ENCODE measurements at regions not wholly inside any gene's neighbourhood (a gene's known extent, or its start where the extent isn't known, plus 50 kb on each side); places are given as distances from the start of the nearest gene placed in this dataset.
"Not testable (repeated sequence)": the region's sequence is repeated elsewhere in the genome, so short reads cannot be mapped to it uniquely, and the experiment has no call there.

DNA sequence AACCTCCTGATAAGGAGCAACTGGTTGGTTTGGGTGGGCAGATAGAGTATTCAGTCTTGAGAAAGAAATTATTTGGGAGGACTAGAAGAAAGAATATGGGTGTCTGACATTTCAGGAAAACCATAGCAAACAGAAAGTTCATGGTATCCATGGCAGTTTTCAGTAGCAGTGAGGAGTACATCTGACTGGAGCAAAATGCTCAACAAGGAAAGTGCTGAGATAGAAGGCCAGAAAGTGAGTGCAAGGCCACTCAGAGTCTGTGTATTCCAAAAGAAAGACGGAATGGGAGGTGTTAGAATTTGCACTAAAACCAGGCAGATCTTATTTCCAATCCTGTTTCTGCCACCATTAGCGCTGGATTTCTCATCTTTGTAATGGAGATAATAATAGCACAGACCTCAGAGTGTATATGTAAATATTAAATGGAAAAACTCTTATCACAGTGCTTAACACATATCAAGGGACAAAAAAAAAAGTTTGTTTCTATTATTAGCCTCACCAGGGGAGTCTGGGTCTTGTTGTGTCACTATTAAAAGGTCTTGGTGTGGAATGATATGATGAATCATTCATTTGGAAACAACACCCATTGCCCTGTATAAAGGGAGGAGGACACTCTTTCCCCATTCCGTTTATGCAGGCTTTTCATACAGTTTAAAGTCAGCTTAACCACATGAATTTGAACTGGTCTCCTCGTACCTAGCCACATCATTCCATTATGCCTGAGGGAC lies 349.8 kb downstream of the IPO8 start:
- DNase-seq (ENCODE audit: low spot score) = no peak

DNA sequence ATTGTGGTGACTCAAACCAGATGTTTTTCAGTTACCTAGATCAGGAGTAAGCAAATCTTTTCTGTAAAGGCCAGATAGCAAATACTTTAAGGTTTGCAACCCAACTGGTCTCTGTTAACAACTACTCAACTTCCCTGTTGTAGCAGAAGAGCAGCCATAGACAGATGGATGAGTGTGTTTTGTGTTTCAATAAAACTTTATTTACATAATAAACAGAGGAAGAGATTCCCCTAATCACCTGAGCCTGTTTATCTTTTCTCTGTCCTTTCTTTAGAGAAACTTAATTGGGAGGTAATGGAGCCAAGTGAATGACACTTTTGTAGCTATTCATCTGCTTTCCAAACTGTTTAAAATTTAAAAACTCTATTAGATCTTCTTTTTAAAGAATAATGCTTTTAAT lies 365.1 kb downstream of the IPO8 start:
- DNase-seq (ENCODE audit: low spot score) = no peak

DNA sequence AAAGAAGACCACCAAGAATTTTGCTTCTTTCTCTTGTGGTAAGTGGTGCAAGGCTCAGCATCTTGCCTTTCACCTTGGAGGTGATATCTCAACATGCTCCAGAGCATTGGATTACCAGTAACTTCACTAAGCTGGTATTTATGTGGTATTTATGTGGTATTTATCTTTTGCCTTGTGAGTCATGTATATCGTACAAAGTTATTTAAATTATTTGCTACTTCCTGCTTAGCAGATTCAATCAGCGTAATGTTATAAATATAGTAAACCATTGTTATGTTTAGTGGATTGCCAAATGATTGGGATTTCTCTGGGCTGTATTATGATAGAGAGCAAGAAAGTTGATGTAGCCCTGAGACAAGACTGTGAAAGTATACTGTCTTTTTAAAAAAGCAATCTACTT lies 366.4 kb downstream of the IPO8 start:
- DNase-seq (ENCODE audit: low spot score) = no peak

DNA sequence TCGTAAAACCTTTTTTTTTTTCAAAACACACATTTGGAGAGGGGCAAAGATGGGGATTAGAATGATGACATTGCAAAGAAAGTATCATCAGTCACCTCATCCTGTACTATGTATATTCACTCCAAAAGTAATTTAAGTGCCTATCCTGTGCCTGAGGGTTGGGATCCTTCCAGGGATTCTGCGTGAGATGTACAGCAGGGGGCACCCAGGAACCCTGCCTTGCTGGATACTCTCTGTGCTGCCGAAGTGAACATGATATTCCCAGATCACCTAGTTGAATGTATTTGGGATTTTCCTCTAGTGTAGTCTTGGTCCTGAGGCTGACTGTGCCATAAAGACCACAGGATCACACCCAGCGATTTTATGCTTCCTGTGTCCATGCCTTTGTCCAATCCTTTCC lies 372.7 kb downstream of the IPO8 start:
- no peak for DNase-seq (ENCODE audit: low spot score)

DNA sequence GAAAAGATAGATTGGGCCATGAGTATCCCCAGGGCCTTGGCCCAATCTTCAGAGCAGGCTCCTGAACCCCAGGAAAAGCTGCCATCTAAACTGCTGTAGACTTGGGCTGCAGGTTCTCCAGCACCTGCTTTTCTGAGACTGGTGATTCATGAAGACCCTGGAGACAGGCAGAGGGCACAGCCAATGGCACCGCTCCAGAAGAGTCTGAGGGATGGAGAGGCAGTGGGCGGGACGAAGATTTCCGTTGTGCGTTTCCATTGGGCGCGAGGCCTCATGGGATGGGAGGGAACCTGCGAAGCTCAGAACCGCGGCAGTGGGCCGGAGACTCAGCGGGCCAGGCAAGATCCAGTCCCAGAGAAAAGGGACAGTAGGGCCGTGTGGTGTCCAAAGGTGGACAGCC lies 375.1 kb downstream of the IPO8 start:
- no peak for DNase-seq (ENCODE audit: low spot score)

- no peak for DNase-seq (ENCODE audit: low spot score)
Observed at GRCh38 chr12:30314506-30315100, 381.1 kb downstream of the IPO8 start.

GRCh38 chr12:30308010-30308717 lies 387.5 kb downstream of the IPO8 start:
- no peak for DNase-seq (ENCODE audit: low spot score)

DNA sequence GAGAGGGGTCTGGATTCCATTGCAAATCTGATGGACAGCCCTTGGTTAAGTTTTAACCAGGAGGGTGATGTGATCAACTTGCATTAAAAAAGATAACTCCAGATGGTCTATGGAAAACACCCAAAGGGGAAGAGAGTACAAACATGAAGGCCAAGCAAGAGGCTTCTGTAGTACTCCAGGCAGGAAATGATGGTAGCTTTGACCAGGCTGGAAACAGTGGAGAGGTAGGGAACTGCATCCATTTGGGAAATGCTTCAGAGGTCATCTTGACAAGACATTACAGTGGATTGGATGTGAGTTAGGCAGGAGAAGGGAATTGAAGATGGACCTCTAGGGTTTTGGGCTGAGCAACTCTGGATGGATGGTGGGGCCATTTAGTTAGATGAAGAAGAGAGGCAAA lies 391.1 kb downstream of the IPO8 start:
- no peak for DNase-seq (ENCODE audit: low spot score)

DNA sequence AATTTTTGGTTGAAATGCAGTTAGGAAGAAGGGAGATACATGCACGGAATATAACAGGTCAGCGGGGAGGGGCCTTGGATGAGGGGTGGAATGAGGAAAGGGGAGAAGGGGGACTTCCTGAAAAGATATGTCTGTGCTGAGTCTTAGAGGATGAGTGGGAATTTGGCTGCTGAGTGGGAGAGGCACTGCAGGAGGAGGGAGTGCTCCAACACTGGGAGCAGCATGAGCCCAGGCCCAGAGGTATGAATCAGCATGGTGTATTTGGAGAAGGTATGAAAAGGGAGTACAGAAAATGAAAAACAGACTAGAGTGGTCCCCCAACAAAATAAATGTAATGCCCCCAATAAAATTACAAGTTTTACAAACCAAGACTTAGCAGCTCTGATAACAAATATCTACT lies 394.4 kb downstream of the IPO8 start:
- no peak for DNase-seq (ENCODE audit: low spot score)

DNA sequence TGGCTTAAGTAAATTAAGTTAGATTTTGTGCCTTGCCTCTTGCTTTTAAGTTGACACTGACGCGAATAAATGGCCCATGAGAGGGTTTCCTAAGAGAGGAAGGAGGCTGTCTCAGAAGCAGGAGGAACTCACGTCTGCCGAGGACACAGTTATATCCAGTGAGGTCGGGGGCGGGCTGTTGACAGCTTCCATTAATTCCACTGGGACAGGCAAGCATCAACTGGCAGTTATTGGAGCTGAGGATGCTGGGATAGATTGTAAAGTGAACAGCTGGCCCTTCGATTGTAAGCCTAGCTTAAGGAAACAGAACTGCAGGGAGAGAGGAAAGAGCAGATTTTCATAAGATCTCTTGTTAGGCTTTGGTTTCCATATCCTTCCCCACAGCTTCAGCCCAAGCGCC lies 399.2 kb downstream of the IPO8 start:
- DNase-seq (ENCODE audit: low spot score) = no peak

DNA sequence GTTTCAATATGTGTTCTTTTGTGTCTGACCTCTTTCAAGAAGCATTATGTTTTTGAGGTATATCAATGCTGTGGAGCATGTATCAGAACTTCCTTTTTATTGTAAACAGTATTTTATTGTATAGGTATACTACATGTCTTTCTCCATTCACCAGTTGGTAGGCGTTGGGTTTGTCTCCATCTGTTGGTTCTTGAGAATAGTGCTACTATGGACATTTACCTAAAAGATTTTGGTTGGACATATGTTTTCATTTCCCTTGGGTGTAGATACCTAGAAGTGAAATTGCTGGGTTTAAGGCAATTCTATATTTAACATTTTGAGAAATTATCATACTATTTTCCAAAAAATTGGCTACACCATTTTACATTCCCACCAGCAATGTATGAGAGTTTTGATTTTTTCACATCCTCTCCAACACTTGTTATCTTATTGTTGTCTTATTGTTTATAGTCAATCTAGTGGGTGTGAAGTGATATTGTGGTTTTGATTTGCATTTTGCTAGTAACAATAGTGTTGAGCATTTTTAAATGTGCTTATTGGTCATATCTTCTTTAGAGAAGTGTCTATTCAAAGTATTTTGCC lies 409.2 kb downstream of the IPO8 start:
- no peak for DNase-seq (ENCODE audit: low spot score)

DNA sequence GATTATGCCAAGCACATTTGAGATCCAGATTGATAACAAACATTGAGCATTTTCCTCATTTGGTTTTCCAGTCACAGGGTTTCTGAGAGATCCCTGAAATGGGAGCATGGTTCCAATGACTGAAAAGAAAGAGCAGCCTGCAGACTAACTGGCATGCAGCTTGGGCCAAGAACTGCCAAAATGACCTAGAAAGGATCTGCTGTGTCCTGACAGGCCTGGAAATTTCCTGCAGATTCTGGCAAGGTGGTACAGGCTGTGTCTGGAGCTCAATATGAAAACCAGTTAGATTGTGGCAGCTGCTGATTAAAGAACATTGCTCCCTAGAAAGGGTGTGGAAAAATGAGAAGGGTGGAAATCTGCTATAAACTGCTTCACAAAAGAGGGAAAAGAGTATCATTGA lies 417.3 kb downstream of the IPO8 start:
- DNase-seq (ENCODE audit: low spot score) = no peak

DNA sequence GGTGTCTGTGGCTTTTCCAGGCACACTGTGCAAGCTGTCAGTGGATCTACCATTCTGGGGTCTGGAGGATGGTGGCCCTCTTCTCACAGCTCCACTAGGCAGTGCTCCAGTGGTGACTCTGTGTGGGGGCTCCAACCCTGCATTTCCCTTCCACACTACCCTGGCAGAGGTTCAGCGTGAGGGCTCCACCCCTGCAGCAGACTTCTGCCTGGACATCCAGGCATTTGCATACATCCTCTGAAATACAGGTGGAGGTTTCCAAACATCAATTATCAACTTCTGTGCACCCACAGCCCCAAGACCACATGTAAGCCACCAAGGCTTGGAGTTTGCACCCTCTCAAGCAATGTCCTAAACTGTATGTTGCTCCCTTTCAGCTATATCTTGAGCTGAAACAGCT lies 423.2 kb downstream of the IPO8 start:
- not testable (repeated sequence) for DNase-seq (ENCODE audit: low spot score)

GRCh38 chr12:30269496-30269895 lies 426.2 kb downstream of the IPO8 start:
- no peak for DNase-seq (ENCODE audit: low spot score)

DNA sequence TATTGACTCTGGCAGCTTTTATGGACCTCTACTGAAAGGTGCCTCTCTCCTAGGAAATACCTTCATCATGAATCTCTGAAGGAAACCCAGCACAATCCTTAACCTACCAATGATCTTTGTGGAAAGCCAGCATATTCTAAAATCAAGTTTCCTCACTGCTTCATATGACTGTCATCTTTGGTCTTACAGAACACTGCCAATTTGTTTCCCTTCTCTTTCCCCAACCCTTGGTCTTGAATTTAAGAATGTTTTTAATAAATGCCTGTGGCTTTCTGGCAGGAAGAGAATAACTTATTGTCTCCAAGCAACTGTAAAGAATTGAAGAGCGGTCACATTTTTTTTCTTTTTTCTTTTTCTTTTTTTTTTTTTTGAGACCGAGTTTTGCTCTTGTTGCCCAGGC lies 427.6 kb downstream of the IPO8 start:
- DNase-seq (ENCODE audit: low spot score) = no peak

DNA sequence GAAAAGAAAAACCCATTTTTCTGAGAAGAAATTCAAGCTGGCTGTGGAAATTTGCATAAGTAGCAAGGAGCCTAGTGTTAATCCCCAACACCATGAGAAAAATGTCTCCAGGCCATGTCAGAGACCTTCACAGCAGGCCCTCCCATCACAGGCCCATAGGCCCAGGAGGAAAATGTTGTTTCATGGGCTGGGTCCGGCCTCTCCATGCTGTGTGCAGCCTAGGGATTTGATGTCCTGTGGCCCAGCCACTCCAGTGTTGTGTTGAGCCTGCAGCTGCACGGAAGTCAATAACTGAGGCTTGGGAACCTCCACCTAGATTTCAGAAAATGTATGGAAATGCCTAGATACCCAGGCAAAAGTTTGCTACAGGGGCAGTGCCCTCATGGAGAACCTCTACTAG lies 432.2 kb downstream of the IPO8 start:
- DNase-seq (ENCODE audit: low spot score) = no peak

GRCh38 chr12:30257618-30258017 lies 438.1 kb downstream of the IPO8 start:
- no peak for DNase-seq (ENCODE audit: low spot score)

DNA sequence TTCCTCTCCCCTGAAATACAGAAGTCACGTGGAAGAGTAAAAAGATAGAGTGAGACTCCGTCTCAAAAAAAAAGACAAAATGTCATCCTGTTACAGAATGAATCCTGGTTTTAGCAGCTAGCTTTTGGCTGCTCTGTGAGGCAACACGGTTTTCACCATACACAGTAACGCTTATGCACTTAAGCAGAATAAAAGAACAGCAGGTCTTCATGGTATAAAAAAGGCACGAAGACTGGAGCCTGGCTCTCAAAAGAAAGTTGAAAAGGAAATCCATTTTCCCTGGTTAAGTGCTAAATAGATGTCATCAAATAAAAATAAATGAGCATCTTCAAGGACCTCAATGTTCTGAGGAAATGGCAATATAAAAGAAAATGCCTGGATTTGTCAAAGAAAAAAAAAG lies 444.1 kb downstream of the IPO8 start:
- no peak for DNase-seq (ENCODE audit: low spot score)

DNA sequence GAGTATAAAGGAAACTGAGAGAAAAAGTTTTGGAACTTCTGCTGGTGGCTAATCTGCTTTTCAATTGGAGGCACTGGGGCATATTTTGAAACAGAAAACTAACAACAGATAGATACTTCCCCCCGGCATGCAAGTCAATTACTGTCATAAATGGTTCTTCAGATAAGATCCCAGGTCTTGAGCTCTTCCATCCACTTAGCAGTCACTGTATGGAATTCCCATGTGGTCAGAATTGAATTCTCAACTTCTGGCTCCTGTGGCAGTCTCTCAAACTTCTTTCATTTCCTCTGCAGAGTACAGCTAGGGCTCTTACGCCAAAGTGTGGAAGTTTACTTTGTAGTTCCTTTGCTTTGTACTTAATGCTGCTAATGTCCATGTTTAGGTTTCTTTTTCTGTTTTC lies 452.2 kb downstream of the IPO8 start:
- DNase-seq (ENCODE audit: low spot score) = no peak

GRCh38 chr12:30219047-30219446 lies 435.3 kb upstream of the TMTC1 start:
- no peak for DNase-seq (ENCODE audit: low spot score)

DNA sequence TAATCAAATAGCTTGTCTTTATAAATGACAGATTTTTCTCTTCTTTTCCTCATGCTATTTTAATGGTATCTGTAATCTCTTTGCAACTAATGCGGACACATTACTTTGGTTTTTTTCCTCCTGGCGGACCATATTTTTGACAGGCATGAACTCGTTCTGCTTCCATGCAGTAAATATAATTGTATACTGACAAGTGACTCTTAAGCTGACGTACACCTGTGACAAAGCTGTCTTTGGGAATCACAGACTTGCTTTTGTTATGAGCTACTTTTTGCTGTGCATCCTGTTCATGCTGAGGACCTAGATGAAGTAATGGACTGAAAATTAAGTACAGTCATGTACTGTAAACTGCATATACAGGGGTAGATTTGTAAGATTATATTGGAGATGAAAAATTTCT lies 434.3 kb upstream of the TMTC1 start:
- no peak for DNase-seq (ENCODE audit: low spot score)

- no peak for DNase-seq (ENCODE audit: low spot score)
Observed at GRCh38 chr12:30213166-30213565, 429.4 kb upstream of the TMTC1 start.

GRCh38 chr12:30211743-30212142 lies 428.0 kb upstream of the TMTC1 start:
- DNase-seq (ENCODE audit: low spot score) = no peak

Measured in HuH-7 (cell line).